ENCODE measurements at regions not wholly inside any gene's neighbourhood (a gene's known extent, or its start where the extent isn't known, plus 50 kb on each side); places are given as distances from the start of the nearest gene placed in this dataset.

DNA sequence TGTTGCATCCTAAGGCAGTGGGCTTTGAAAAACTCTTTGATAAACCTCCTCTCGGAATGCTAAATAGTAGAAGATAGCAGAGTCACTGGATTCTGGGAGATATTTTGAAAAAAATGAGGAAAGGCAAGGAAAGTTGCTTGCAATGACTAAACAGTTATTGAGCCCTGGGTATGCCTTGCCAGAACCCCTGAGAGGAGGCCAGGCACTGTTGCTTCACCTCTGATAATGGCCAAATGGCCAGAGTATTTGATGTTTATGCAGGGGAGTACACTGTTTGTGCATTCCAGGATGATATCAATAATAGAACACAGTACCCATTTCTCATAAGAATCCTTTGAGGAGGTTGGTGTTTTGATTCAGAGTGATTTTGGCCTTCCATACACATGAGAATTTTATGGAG lies 935.1 kb upstream of the WWC1 start:
- TF ChIP-seq CTCF (IDR thresholded peaks at IDR 0.05; ENCODE audit: low read depth, low read length) = no peak
- Histone ChIP-seq H3K27me3 (no peaks in the 10 kb centered on the region), H3K27ac (no peak overlapping the region), H3K9me3 (ENCODE audit: low read depth) (no peaks in the 10 kb centered on the region), H3K4me3 (no peak overlapping the region), H3K4me1 (ENCODE audit: low read depth) (peaks cover 6% of the 10 kb centered on the region), H3K36me3 (no peaks in the 10 kb centered on the region)
- DNase-seq (ENCODE audit: low read depth in 1 of 2, low spot score in 1 of 2) = no peak

DNA sequence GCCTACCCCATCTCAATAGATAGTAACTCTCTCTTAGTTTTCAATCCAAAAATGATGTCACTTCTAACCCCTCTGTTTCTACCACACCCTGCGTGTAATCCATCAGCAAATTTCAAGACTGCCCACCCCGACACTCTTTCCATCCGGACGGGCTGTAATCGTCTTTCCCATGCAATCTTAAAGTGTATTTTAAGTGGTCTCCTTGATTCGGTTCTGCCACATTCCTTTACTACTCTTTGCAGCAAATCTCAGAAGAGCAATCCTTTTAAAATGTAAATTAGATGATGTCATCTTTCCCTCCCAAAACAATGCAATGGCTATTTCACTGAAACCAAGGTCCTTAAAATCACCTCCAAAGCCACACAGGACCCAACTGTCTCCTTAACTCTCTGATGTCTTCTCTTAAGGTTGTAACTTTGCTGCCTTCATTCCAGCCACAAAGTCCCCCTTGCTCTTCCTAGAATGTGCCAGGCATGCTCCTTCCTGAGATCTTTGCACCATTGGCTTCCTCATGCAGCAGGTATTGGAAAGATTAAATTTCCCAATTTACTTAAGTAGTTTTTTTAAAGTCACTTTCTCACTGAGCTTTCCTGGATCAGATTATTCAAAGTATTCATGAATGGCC lies 932.5 kb upstream of the WWC1 start:
- TF ChIP-seq CTCF (IDR thresholded peaks at IDR 0.05; ENCODE audit: low read depth, low read length) = no peak
- H3K27ac ChIP-seq = no peak overlapping the region
- peaks cover 6% of the 10 kb centered on the region for H3K4me1 ChIP-seq (ENCODE audit: low read depth)
- DNase-seq (ENCODE audit: low read depth in 1 of 2, low spot score in 1 of 2) = no peak
- H3K9me3 ChIP-seq (ENCODE audit: low read depth) = no peaks in the 10 kb centered on the region
- no peaks in the 10 kb centered on the region for H3K36me3 ChIP-seq
- no peak overlapping the region for H3K4me3 ChIP-seq
- H3K27me3 ChIP-seq = no peaks in the 10 kb centered on the region

DNA sequence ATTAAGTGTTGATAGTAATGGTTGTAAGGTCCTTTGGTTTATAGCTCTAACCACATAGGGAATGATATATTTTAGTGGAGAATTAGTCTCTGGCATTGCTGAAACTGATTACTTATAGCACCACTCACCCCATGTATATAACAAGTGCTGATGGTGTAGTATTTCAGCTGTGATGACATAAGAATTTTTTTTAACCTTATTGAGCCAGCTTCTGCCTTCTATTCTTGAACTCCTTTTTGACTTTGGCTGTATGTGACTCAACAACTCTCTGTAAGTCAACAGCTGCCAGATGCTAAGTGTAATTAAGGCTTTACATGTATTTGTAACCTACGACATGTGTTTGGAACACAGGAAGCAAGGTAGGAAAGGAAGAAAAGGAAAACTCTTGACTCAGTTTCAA lies 929.6 kb upstream of the WWC1 start:
- no peaks in the 10 kb centered on the region for H3K4me1 ChIP-seq (ENCODE audit: low read depth)
- no peak overlapping the region for H3K4me3 ChIP-seq
- no peak for DNase-seq (ENCODE audit: low read depth in 1 of 2, low spot score in 1 of 2)
- no peaks in the 10 kb centered on the region for H3K9me3 ChIP-seq (ENCODE audit: low read depth)
- no peak overlapping the region for H3K27ac ChIP-seq
- H3K27me3 ChIP-seq = no peaks in the 10 kb centered on the region
- TF ChIP-seq CTCF (IDR thresholded peaks at IDR 0.05; ENCODE audit: low read depth, low read length) = no peak
- H3K36me3 ChIP-seq = no peaks in the 10 kb centered on the region

- Histone ChIP-seq H3K4me1 (ENCODE audit: low read depth) (no peaks in the 10 kb centered on the region), H3K27me3 (no peaks in the 10 kb centered on the region), H3K4me3 (no peak overlapping the region), H3K36me3 (no peaks in the 10 kb centered on the region), H3K9me3 (ENCODE audit: low read depth) (no peaks in the 10 kb centered on the region), H3K27ac (no peak overlapping the region)
- no peak for TF ChIP-seq CTCF (IDR thresholded peaks at IDR 0.05; ENCODE audit: low read depth, low read length)
- no peak for DNase-seq (ENCODE audit: low read depth in 1 of 2, low spot score in 1 of 2)
Measured at GRCh38 chr5:167363065-167363464, 928.4 kb upstream of the WWC1 start.

- no peaks in the 10 kb centered on the region for H3K36me3 ChIP-seq
- no peak for TF ChIP-seq CTCF (IDR thresholded peaks at IDR 0.05; ENCODE audit: low read depth, low read length)
Measured at GRCh38 chr5:167375125-167375524, 916.3 kb upstream of the WWC1 start.

More at GRCh38 chr5:167375125-167375524, 916.3 kb upstream of the WWC1 start:
- no peak for DNase-seq (ENCODE audit: low read depth in 1 of 2, low spot score in 1 of 2)
- Histone ChIP-seq H3K9me3 (ENCODE audit: low read depth) (no peaks in the 10 kb centered on the region), H3K4me1 (ENCODE audit: low read depth) (no peaks in the 10 kb centered on the region), H3K27ac (no peak overlapping the region), H3K4me3 (no peak overlapping the region), H3K27me3 (no peaks in the 10 kb centered on the region)

All from cardiac muscle cell (in vitro differentiated cells and primary cell).